ENCODE measurements at regions not wholly inside any gene's neighbourhood (a gene's known extent, or its start where the extent isn't known, plus 50 kb on each side); places are given as distances from the start of the nearest gene placed in this dataset.

DNA sequence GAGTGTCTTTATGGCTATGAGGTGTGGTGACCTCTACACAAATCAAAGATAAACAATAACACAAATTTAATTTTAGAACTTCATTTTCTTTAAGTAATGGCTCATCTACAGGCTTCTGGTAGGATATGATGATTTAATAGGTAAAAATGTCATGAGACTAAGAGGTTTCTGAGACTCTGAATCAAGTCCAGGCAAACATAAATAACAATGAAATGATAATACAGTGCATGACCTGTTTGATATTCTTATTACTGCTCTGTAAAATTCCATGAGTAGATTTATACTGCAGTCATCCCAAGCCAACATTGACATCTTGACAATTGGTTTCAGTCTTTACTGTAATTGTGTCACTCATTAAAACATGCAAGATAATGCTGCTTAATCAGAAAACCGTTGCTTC, 936.8 kb downstream of the MCTP2 start:
- TF ChIP-seq POLR2AphosphoS5 (IDR thresholded peaks at IDR 0.05; ENCODE audit: low read depth, low read length), result no peak
- TF ChIP-seq, protein P1, sequence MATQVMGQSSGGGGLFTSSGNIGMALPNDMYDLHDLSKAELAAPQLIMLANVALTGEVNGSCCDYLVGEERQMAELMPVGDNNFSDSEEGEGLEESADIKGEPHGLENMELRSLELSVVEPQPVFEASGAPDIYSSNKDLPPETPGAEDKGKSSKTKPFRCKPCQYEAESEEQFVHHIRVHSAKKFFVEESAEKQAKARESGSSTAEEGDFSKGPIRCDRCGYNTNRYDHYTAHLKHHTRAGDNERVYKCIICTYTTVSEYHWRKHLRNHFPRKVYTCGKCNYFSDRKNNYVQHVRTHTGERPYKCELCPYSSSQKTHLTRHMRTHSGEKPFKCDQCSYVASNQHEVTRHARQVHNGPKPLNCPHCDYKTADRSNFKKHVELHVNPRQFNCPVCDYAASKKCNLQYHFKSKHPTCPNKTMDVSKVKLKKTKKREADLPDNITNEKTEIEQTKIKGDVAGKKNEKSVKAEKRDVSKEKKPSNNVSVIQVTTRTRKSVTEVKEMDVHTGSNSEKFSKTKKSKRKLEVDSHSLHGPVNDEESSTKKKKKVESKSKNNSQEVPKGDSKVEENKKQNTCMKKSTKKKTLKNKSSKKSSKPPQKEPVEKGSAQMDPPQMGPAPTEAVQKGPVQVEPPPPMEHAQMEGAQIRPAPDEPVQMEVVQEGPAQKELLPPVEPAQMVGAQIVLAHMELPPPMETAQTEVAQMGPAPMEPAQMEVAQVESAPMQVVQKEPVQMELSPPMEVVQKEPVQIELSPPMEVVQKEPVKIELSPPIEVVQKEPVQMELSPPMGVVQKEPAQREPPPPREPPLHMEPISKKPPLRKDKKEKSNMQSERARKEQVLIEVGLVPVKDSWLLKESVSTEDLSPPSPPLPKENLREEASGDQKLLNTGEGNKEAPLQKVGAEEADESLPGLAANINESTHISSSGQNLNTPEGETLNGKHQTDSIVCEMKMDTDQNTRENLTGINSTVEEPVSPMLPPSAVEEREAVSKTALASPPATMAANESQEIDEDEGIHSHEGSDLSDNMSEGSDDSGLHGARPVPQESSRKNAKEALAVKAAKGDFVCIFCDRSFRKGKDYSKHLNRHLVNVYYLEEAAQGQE (IDR thresholded peaks at IDR 0.05; ENCODE audit: insufficient read depth in 1 of 2, low read depth in 2 of 2, low read length in 2 of 2), result no peak
- TF ChIP-seq SIN3A (IDR thresholded peaks at IDR 0.05; ENCODE audit: borderline replicate concordance, insufficient read depth, low read length), result no peak
- TF ChIP-seq FOXP2 (optimal IDR thresholded peaks at IDR 0.05; ENCODE audit: borderline replicate concordance, extremely low read depth, extremely low read length, insufficient read depth), result no peak
- no peak for TF ChIP-seq TAF1 (IDR thresholded peaks at IDR 0.05; ENCODE audit: borderline replicate concordance, insufficient read depth, low read length)

DNA sequence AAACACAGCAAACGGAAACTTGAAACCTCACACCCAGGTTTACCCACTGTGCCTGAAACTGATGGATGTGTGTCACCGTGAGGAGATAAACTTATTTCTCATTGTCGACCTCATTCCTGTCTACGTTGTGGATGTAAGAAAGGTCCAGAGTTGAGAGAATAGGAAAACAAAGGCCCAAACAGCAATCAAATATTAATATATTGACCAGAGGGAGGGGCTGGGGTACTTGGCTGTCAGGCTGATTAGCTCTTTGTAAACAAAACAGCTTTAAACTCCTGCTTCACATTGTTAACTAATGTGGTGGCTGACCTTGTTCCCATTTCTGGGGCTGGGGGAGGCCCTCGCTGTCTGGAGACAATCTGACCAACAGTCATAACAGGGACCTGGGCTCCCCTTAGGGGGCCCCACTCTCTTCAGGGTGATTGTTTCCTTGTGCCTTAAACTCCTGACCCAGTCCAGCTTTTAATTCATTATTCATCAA, 937.6 kb downstream of the MCTP2 start:
- TF ChIP-seq, protein P1 (IDR thresholded peaks at IDR 0.05; ENCODE audit: insufficient read depth in 1 of 2, low read depth in 2 of 2, low read length in 2 of 2), result no peak
- no peak for TF ChIP-seq TAF1 (IDR thresholded peaks at IDR 0.05; ENCODE audit: borderline replicate concordance, insufficient read depth, low read length)
- TF ChIP-seq SIN3A (IDR thresholded peaks at IDR 0.05; ENCODE audit: borderline replicate concordance, insufficient read depth, low read length), result no peak
- TF ChIP-seq FOXP2 (optimal IDR thresholded peaks at IDR 0.05; ENCODE audit: borderline replicate concordance, extremely low read depth, extremely low read length, insufficient read depth), result no peak

DNA sequence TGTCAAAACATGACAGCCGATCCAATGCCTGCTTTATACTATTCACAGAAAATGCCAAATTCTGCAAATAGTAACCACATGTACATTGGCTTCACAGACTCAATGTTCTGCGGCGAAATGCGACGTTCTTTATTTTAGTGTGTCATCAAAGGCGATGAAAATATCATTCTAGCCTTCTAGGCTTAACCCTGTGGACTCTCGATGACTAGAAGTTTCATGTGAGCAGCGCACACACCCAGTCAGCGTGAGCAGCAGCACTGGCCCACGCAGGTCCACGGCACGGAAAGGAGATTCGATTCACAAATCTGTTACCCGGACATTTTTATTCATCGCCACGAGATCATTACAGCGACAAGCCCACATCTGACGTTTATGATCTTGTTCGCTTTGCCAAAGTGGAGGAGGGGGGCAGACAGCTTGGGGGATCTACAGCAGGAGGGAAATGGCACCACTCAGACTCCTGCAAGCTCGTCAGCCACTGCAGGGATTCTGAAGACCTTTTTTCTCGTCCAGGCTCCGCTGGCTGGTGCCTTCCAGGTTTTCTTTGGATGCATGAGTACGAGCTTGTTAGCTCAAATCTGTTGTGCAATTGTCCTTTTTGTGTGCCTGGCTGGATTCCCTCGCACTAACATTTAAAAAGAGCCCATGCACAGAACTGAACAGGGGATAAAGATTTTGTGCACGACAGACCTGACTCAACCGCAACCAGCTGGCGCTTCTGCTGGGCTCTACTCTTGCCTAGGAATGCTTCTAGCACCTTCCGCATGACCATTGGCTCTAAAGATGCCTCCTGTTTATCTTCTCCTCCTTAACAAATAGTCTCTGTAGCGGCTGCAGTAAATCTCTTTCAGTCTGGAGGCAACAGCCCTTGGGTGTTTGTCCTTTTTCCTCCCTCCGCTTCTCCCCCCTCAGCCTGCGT, 938.4 kb downstream of the MCTP2 start:
- TF ChIP-seq, protein P1 (IDR thresholded peaks at IDR 0.05; ENCODE audit: insufficient read depth in 1 of 2, low read depth in 2 of 2, low read length in 2 of 2), result no peak
- no peak for TF ChIP-seq SIN3A (IDR thresholded peaks at IDR 0.05; ENCODE audit: borderline replicate concordance, insufficient read depth, low read length)

DNA sequence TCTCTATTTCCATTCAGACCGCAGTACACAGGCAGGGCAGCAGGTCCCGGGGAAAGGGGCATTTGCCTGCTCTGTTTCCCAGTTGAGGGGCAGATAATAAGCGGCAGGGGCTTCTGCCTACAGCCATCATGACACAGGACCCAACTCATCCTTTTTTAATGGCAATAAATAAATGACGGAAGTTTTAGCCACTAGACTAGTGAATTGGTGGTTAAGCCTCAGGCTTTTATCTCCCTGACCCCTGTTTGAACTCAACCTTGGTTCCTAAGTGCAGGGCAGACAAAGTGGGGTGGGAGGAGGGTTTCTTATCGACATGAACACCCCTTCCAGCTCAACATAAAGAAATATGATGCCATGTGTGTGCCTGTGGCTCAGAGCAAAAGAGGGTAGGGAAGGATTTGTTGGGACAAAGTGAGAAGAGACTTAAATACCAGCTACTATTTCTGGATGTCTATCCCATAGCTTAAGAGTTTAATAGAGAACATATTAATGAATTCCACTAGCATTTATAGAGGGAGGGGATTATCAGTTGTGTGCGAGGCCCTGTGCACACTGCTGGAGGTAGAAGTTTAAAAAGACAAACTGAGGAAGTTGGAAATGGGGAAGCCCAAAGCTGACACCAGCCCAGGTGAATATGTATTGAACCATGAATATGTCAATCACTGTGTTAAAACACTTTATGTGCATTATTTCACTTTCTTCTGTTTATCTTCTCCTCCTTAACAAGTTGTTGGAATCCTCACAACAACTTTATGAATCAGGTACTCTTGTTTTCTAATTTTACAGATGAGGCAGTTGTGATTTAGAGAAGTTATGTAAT, 939.4 kb downstream of the MCTP2 start:
- TF ChIP-seq POLR2AphosphoS5 (IDR thresholded peaks at IDR 0.05; ENCODE audit: low read depth, low read length), result no peak
- TF ChIP-seq, protein P1 (IDR thresholded peaks at IDR 0.05; ENCODE audit: insufficient read depth in 1 of 2, low read depth in 2 of 2, low read length in 2 of 2), result no peak
- TF ChIP-seq FOXP2 (optimal IDR thresholded peaks at IDR 0.05; ENCODE audit: borderline replicate concordance, extremely low read depth, extremely low read length, insufficient read depth), result no peak
- no peak for TF ChIP-seq TAF1 (IDR thresholded peaks at IDR 0.05; ENCODE audit: borderline replicate concordance, insufficient read depth, low read length)
- TF ChIP-seq SIN3A (IDR thresholded peaks at IDR 0.05; ENCODE audit: borderline replicate concordance, insufficient read depth, low read length), result no peak

Measured in PFSK-1 (cell line).